Tibial nerve (tissue), 4 donors: ENCODE measurements at regions not wholly inside any gene's neighbourhood (a gene's known extent, or its start where the extent isn't known, plus 50 kb on each side); places are given as distances from the start of the nearest gene placed in this dataset.

Experiments used
- EP300 ChIP-seq, 2 donors: sonication (generic); formaldehyde crosslinking; IDR thresholded peaks; one replicate each; pipeline ENCODE4 v1.6.1; 2017; ENCODE audit warnings: antibody characterized with exemption in 2 of 2, mild to moderate bottlenecking in 1 of 2
- POLR2A ChIP-seq, 2 donors: fragments of 450-650 bp; IDR thresholded peaks; one replicate each; pipeline ENCODE4 v1.6.1; 2017; ENCODE audit warnings: antibody characterized with exemption in 2 of 2, mild to moderate bottlenecking in 2 of 2, moderate library complexity in 2 of 2
- TF ChIP-seq, protein P1 (sequence below), 5 experiments: fragments of 200-600 bp in 3 of 5; fragments of 450-650 bp in 2 of 5; sonication (generic) in 3 of 5; IDR thresholded peaks; one replicate each; pipeline ENCODE4 v1.5.1; 2016 to 2019; ENCODE audit warnings: antibody characterized with exemption in 5 of 5, mild to moderate bottlenecking in 3 of 5, moderate library complexity in 2 of 5

DNA sequence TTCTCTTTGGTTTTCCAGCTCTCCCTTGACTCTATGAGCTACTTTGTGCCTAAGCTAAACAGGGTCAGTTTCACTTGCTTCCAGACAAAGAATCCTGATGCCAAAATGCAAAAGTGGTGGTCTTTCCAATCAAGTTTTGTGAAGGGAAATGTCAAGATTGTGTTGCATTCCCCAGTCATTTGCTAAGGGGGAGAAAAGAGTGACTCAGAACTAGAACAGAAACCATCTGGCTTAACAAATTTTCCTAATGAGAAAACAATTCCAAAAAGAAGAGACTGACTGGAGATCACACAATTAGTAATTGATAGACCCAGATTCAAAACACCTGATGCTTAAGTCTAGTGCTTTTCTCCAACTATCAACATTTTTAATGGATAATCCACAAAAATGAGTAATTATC lies 235.1 kb upstream of the DIO2 start:
- TF ChIP-seq, protein P1, sequence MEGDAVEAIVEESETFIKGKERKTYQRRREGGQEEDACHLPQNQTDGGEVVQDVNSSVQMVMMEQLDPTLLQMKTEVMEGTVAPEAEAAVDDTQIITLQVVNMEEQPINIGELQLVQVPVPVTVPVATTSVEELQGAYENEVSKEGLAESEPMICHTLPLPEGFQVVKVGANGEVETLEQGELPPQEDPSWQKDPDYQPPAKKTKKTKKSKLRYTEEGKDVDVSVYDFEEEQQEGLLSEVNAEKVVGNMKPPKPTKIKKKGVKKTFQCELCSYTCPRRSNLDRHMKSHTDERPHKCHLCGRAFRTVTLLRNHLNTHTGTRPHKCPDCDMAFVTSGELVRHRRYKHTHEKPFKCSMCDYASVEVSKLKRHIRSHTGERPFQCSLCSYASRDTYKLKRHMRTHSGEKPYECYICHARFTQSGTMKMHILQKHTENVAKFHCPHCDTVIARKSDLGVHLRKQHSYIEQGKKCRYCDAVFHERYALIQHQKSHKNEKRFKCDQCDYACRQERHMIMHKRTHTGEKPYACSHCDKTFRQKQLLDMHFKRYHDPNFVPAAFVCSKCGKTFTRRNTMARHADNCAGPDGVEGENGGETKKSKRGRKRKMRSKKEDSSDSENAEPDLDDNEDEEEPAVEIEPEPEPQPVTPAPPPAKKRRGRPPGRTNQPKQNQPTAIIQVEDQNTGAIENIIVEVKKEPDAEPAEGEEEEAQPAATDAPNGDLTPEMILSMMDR (IDR thresholded peaks at IDR 0.05) = no peak
- TF ChIP-seq POLR2A (IDR thresholded peaks at IDR 0.05) (no peak), EP300 (IDR thresholded peaks at IDR 0.05) (no peak)
